ENCODE measurements at regions not wholly inside any gene's neighbourhood (a gene's known extent, or its start where the extent isn't known, plus 50 kb on each side); places are given as distances from the start of the nearest gene placed in this dataset.

DNA sequence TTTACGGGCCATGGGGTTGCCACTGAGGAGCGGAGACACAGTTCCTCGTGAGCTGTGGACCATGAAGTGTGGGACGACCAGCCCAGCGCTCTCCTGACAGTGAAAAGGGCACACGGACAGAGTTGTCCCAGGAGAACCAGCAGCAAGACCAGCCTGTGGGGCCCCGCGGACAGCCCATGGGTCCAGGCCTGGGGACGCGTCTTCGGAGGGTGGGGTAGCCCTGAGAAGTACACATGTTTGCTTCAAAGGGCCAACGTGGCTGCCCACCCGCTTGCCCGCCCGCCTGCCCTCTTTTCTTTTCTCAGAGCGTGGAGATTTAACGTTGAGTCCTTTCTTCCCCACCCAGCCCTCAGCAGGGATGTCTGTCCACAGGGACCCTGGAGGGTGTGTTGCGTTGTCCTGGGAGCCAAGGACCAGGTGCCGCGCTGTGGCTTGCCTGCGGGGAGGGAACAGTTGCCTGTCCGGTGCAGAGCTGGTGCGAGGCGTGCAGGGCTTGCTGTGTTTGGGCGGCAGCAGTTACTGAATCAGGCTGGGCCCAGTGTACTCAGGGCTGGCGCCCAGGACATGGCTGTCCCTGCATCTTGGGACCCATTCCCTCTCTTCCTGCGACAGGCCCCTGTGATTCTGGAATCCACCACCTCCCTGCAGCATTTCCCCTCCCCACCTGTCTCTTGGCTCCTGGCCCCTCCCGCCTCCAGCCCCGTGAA lies 120.1 kb upstream of the HDAC4 start:
- DNase-seq (ENCODE audit: low spot score): no peak

DNA sequence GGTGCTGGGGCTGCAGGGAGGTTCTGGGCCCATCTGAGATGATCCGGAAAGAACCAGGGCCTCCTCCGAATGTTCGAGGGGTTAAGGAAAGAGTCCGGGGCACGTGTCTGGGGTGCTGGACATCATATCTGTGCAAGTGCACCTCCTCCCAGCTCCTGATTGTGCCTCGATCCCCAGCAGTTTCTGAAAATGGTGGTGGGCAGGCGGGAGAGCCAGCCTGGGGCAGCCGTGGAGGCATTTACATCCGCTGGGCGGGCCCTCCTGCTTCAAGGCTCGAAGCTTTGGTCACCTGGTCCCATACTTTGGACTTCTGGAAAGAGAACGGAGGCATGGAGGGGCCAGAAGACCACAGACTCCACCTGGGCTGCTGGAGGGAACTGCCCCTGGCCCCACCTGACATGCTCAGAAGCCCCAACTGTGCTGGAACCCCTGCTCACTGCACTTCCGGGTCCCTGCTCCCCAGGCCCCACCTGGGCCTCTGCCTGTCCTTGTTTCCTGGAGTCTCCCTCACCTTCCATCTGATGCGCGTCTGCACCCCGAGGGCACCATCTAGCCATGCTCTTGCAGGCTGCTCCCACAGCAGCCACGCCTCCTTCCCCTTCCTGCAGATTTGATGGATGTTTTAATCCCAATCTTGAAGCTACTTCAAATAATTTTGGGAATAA lies 119.2 kb upstream of the HDAC4 start:
- no peak for DNase-seq (ENCODE audit: low spot score)

DNA sequence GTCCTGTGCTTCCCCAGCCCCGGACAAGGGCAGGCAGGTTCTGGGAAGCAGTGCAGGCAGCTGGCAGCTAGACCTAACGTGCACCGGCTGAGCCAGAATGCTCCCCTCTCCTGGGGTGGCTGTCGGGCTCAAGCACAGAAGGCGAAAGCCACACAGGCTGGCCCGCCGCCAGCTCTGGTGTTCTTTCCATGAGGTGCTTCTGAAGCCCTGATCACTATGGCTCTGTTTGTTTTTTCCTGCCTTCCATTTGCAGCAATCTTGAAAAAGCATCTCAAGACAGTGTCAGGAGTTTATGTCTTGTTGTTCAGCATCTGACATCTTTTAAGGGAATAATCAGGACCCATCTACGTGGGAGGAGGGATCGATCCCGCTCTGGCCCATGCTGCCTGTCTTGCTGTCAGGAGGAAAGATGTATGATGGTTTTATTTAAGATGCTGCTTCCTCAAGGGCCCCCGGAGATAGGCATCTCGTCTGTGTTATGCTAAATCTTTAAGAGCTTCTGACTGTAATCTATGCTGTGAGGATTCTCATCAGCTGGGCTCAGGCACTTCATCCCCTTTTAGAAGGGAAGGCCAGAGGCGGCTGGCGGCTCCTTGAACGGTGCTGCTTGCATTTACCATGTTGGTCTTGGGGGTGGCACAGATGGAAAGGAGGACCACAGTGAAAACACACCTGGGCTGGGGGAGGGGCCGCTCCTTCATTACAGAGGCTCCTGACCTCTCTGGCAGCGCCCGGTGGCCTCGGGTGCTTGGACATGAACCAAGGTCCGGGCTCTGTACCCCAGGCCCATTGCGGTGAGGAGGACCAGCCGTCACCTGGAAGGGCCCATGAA lies 118.5 kb upstream of the HDAC4 start:
- no peak for DNase-seq (ENCODE audit: low spot score)

DNA sequence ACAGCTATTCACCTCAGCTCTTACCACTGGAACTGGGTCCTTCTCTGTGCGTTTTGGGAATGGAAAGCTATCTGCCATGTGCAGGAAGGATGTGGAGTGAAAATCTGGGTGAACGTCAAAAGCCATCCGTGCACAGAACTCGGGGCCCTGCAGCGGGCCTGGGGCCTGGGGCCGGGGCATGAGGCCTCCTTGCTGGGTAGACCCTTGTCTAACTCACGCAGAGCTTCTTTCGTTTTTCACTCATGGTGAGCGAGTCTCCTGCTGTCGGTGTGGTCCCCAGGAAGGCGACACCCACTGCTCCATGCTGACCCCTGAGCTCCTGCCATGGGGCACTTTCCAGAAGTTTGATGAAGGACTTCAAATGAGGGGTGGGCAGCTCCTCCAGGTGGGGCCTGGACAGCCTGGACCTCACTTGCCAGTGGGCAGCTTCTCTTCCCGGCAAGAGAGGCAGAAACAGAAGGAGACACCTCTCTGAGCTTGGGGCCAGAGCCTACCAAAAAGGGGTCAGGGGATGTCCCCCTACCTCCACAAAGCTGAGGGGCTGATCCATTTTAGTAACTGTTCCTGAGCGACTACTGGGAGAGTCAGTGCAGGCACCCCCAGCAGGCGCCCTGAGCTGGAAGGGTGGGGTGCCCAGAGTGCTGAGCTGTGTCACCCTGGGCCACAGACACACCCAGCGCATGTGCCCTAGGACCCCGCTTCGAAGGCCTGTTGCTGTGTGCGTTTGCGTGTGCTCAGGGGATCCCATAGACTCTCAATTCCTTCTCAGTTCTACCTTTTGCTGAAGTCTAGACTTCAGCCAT lies 117.7 kb upstream of the HDAC4 start:
- DNase-seq (ENCODE audit: low spot score): no peak

DNA sequence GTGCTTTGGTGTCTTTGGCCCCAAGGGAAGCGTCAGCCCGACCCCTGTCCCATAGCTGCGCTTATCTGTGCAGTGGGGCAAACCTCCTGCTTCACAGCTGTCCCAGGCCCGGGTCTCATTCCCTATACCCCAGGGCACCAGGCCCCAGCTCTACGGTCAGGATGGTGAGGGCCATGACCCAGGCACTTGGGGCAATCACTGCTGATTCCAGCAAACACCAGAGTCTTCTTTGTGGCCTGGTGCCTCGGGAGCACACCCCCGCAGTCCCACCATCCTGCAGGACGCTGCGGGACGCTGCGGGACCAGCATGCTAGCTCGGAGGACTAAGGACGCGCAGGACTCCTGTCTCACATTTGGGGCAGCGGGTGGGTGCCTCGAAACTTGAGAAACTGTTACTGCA lies 116.9 kb upstream of the HDAC4 start:
- DNase-seq (ENCODE audit: low spot score): no peak

DNA sequence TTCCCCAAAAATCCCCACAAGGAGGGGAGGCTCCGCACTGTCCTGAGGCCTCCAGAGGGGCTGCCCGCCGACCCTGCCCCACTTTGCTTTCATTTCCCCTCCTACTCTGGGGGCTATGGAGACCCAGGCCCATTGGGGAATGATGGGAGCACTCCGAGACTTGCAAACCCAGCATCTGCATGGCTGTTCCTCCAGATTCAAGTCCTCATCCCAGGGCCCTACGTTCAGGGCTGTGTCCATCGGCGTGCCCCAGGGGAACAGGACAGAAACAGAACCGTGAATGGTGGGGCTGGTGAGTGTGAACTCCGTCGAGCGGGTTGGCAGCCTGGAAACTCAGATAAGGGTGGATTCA lies 116.1 kb upstream of the HDAC4 start:
- no peak for DNase-seq (ENCODE audit: low spot score)

DNA sequence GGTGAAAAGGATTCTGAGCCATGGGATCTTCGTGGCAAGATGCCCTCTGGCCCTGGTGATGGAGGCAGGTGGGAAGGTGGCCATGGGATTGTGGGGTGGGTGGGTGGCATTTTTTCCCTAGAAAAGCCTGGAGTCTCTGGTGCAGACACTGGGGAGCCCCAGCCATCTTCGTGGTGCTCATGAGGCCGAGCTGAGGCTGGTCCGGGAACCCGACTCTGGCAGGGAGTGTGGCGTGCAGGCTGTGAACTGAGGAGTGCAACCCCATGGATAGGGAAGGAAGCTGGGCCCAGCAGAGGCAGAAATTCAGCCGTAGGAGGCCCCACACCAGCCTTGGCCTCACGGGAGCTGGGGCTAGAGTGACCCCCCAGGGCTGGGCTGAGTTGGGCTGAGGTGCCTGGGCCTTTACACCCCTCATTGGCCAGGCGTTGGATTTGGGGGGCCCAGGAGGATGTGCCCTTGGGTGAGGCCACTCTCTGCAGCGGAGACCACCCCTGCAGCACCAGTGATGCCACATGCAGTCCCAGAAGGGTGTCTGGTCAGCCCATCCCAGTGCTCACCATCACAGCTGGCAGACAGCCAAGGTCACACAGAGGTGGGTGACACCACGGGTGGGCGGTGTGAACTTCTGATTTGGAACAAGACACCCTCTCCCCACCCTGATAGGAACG lies 115.6 kb upstream of the HDAC4 start:
- DNase-seq (ENCODE audit: low spot score): no peak

DNA sequence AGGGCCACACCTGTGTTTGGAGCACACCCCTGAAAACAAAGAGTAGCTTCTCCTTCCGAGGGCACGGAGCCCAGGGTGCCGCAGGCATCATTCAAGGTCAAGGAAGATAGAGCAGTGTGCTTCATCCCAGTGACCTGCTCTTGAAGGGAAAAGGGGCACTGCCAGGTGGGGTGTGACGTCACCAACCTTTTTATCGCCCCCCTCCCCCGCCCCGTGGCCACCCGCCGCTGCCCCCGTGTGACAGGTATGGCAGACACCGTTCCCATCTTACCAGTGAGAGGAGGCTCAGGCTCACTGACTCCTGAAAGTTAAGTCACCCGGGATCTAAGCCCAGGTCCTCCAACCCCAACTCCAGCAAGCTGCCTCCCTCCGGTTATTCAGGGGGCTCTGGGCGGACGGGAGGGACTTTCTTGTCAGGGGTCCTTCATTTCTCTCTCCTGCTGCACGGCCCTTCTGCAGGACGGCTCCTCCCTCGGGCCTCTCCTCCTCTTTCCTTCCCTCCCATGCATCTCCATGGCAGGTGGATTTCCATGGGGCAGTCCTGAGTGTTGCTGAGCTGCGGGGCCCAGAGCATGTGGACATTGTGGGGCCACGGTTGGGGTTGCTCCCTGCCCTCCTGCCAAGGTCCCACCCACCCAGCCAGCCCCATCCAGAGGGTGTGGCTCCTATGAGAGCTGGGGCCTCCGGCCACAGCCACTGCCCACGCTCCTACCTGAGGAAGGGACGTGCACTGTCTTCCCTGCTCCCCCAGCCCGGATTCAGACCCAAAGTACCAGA lies 114.1 kb upstream of the HDAC4 start:
- DNase-seq (ENCODE audit: low spot score): no peak

DNA sequence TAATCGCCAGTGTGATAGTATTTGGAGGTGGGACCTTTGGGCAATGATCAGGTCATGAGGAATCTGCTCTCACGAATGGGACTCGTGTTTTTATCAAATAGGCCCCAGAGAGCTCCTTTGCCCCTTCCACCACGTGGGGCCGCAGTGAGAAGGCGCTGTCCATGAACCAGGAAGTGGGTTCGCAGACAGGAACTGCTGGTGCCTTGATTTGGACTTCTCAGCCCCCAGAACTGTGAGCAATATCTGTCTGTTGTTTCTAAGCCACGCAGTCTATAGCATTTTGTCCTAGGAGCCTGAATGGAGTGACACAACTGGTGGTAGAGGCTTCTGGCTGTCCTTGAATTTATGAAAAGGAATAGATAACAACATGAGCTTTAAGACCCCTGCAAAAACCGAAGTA lies 111.2 kb upstream of the HDAC4 start:
- DNase-seq (ENCODE audit: low spot score): no peak

DNA sequence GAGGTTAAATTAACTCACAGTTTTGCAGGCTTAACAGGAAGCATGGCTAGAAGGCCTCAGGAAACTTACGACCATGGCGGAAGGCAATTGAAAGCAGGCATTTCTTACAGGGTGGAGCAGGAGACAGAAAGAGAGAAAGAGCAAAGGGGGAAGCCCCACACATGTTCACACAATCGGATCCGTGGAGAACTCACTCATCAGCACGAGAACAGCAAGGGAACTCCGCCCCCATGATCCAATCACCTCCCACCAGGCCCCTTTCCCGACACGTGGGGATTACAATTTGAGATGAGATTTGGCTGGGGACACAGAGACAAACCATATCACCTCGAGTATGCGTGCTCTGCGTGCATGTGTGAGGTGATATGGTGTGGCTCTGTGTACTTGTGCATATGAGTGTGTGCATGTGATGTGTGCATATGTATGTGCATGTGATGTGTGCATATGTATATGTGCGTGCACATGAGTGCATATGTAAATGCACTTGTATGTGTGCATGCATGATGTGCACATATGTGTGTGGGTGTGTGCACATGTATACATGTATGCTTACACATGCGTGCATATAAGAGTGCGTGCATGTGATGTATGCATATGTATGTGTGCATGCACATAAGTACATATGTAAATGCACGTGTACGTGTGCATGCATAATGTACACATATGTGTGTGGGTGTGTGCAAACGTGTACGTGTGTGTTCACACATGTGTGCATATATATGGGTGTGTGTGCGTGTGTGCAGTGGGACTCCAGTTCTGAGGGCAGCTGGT lies 108.7 kb upstream of the HDAC4 start:
- DNase-seq (ENCODE audit: low spot score): no peak

DNA sequence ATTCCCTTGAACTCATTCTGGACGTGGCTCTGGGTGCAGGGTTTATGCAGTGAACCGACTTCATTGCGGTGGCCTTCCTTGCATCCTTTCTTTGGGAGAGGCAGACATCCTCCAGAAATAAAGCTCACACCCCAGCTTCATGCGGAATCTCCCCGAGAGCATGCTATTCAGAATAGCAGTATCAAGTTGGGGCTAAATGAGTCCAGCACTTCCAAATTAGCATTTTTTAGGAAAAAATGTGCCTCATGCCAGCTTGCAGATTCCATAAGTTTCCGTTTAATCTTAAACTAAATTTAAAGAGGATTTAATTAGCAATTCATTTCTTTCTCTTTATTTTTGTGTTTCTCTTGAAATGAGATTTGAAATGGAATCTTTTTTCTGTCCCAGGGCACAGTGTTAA lies 107.4 kb upstream of the HDAC4 start:
- DNase-seq (ENCODE audit: low spot score): no peak

DNA sequence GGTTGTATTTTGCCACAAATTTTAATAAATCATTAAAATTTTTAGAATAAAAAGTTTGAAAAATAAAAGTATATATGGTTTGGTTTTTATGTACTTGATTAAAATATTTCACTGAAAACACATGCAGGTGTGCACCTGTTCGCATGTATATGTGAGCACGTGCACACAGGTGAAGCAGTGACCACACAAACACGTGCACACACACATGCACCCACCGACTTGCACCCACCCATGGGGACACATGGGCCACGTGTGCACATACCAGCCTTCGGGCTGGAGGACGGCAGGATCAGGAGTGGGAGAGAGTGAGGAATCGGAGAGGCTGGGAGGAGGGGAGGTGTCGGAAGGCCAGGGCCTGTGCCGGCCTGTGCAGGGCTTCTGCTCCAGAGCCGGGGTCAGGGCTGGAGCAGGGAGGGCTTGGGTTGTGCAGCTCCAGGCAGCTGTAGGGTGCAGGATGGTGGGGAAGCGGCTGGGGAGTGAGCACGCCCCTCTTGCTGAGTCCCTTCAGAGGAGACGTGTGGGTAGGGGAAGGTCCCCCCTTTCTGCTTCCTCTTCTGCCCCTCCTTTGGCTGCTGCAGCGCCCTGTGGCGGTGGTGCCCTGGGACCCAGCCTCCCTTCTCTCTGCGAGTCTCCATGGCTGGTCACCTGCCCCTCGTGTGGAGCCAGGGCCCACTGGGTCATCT lies 106.9 kb upstream of the HDAC4 start:
- no peak for DNase-seq (ENCODE audit: low spot score)

DNA sequence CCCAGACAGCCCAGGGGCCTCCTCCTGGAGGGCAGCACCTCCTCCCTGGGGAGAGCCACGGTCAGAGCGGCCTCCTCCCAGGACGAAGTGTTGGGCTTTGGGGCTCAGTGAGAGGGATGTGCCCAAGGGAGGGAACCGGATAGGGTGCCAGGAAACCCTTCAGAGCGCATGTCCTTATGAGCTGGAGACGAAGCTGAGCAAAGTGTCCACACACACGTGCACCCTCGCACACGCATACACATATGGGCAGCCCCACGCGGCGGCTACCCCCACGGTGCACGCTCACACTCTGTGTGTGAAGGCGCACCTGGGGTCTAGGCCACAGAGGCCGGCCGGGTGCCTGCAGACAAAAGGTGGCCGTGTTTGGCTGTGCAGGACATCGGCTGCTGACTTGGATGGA lies 106.1 kb upstream of the HDAC4 start:
- no peak for DNase-seq (ENCODE audit: low spot score)

DNA sequence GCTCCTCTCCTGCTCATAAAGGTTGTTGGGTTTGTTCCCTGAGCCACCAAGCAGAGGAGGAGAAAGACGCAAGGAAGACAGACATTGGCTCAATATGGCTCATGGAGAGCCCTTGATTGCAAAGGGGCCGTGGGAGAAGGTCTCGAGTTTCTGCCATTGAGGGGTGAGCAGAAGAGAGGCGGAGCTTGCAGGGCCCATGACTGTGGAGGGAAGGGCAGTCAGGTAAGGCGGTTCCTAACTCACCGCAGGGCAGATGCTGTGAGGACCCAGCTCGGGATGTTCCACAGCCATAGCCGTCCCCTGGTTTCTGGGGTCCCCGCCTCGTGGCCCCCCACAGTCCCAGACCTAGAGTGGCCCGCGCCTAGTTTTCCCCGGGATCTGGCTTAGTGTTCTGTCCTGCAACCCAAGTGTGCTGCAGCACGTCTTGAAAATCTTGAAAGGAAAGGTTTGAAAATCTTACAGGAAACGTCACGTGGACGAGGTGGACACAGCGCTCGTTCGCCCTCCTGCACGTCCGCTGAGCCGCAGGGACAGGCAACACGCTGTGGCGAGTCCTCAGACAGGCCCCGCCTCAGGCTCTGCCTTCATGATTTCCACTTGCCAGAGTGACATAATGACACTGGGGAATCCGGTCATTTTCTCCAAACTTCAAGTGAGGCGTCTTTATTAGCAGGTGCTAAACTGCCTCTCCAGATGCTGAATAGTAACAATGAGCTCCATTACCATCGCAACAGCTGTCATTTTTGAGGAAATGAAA lies 105.5 kb upstream of the HDAC4 start:
- DNase-seq (ENCODE audit: low spot score): no peak

DNA sequence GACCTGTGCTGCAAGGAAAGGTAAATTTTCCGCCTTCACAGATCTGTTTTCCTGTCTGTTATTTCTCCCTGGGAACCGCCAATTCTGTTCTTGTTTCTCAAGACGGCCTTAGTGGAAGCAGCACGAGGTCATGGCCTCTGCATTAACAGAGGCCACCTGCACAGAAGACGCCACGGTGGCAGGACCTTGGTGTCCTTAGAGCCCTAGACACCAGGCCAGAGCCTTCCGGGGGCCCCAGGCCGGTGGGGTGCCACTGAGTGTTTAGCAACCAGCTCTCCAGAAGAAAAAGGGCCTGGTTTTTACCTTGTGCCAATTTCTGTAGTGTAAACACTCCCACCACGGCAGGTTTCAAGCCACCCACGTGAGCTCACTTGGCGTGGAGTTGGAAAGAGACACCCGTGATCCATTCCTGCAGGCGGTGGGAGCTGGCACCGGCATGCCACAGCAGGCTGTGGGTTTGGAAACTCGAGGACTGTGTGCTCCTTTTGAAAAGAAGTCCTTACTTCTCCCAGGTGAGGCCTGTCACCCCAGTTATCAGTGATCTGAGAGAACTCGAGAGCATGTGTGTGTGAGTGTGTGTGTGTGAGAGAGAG lies 103.9 kb upstream of the HDAC4 start:
- no peak for DNase-seq (ENCODE audit: low spot score)

DNA sequence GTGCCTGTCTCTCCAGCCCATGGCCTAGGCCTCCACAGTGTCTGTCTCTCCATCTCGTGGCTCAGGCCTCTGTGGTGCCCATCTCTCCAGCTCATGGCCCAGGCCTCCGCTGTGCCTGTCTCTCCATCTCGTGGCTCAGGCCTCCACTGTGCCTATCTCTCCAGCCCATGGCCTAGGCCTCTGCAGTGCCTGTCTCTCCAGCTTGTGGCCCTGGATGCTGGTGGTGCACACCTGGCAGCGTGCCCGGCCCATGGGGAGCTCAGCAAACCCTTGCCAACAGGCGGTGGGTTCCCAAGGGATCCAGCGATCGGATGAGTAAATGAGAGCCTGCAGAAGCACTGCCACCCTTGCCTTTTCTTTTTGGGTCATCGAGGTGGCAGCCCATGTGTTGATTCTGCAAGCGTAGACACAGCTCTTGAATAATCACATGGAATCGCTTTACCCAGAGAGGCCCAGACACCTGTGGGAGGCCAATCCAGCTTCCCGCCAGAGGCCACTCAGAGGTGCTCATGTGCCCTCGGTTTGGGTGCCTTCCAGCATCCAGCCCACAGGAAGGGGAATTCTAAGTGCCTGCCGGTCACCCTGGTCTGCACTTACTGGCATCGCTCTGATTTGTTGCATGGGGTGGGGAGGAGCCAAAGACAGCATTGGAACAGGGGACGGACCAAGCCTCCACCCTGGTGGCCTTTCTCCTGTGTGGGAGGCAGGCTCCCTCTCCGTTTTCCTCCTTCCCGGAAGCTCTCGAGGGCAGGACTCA lies 101.8 kb upstream of the HDAC4 start:
- no peak for DNase-seq (ENCODE audit: low spot score)
